HG03108 (cell line): ENCODE measurements at regions not wholly inside any gene's neighbourhood (a gene's known extent, or its start where the extent isn't known, plus 50 kb on each side); places are given as distances from the start of the nearest gene placed in this dataset.
A peak's percentile ranks its signal among the peaks of the same experiment; 100 is the strongest.

Experiments
- ATAC-seq: cut with Tn5 transposase; IDR thresholded peaks from one replicate; pipeline ENCODE4 v1.9.1; 2021; ENCODE audit warnings: moderate library complexity; ENCODE audit not compliant: unreplicated experiment

- no peak for ATAC-seq
Observed at GRCh38 chr18:61679836-61680235, 213.0 kb downstream of the RNF152 start.

GRCh38 chr18:61677435-61677970 lies 215.3 kb downstream of the RNF152 start:
- no peak for ATAC-seq

- ATAC-seq: no peak
Observed at GRCh38 chr18:61676773-61677434, 215.9 kb downstream of the RNF152 start.

GRCh38 chr18:61669320-61669719 lies 223.5 kb downstream of the RNF152 start:
- ATAC-seq: no peak

GRCh38 chr18:61666876-61667590 lies 225.8 kb downstream of the RNF152 start:
- ATAC-seq: no peak

- no peak for ATAC-seq
Observed at GRCh38 chr18:61664419-61665084, 228.3 kb downstream of the RNF152 start.

GRCh38 chr18:61662726-61663125 lies 230.1 kb downstream of the RNF152 start:
- no peak for ATAC-seq

- no peak for ATAC-seq
Observed at GRCh38 chr18:61658431-61658830, 234.4 kb downstream of the RNF152 start.

- no peak for ATAC-seq
Observed at GRCh38 chr18:61657066-61657732, 235.6 kb downstream of the RNF152 start.

- ATAC-seq: no peak
Observed at GRCh38 chr18:61655630-61656029, 237.2 kb downstream of the RNF152 start.

GRCh38 chr18:61653823-61654551 lies 238.8 kb downstream of the RNF152 start:
- no peak for ATAC-seq

GRCh38 chr18:61651880-61652268 lies 240.9 kb downstream of the RNF152 start:
- no peak for ATAC-seq

GRCh38 chr18:61651145-61651879 lies 241.5 kb downstream of the RNF152 start:
- no peak for ATAC-seq

GRCh38 chr18:61643884-61644647 lies 248.7 kb downstream of the RNF152 start:
- peak; percentile 58 for ATAC-seq

- no peak for ATAC-seq
Observed at GRCh38 chr18:61639886-61640285, 252.9 kb downstream of the RNF152 start.

- no peak for ATAC-seq
Observed at GRCh38 chr18:61637905-61638595, 254.8 kb downstream of the RNF152 start.

- no peak for ATAC-seq
Observed at GRCh38 chr18:61637319-61637718, 255.5 kb downstream of the RNF152 start.

- no peak for ATAC-seq
Observed at GRCh38 chr18:61635901-61636528, 256.8 kb downstream of the RNF152 start.
